GM18520 (cell line): ENCODE measurements at regions not wholly inside any gene's neighbourhood (a gene's known extent, or its start where the extent isn't known, plus 50 kb on each side); places are given as distances from the start of the nearest gene placed in this dataset.
"Not testable (repeated sequence)": the region's sequence is repeated elsewhere in the genome, so short reads cannot be mapped to it uniquely, and the experiment has no call there.

ENCODE experiments used
- ATAC-seq: cut with Tn5 transposase; IDR thresholded peaks from one replicate; pipeline ENCODE4 v1.9.1; 2021; ENCODE audit not compliant: unreplicated experiment

GRCh38 chr17:20935740-20936139 is 107.1 kb downstream of the USP22 start:
- no peak for ATAC-seq

GRCh38 chr17:20938244-20938643 is 104.6 kb downstream of the USP22 start:
- no peak for ATAC-seq

DNA sequence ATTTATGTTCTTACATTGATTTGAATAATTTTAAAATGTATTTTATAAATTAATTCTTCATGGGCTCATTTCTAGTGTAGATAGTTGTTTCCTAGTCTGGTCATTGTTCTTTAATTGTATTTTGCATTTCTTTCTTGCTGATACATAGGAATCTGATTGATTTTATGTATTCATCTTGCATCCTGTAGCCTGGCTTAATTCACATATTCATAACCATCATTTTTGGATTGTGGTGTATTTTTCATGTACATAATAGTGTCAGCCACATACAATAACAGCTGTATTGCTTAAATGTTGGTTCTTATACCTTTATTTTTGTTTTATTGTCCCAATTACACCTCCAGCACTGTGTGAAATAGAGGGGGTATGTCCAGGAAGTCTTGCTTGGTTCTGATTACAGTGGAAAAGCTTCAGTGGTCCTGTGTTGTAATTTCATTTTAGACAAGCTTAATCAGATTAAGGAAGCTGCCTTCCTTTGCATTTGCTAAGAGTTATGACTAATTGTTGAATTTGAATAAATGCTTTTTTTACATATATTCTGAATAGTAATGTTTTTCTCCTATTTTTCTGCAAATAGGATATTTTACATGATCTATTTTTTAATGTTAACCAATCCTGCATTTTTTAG is 103.7 kb downstream of the USP22 start:
- no peak for ATAC-seq

DNA sequence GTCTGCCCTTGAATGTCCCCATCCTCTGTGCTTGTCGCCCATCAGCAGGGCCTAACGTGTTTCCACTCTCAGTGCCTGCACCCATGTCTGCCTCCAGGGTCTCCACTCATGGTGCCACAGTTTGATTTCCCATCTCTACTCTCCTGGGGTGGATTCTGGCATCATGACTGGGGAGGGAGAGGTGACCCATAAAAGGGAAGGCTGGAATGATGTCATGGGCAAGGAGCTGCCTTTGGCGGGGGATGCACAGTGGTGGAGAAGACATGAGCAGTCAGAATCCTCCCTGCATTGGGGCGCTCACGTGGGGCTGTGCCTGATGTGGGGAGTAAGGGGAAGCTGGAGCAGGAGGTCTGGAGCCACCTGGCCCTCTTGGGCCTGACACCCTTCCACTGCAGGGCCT is 100.9 kb downstream of the USP22 start:
- ATAC-seq: no peak

GRCh38 chr17:20944014-20944865 is 98.6 kb downstream of the USP22 start:
- ATAC-seq: no peak

DNA sequence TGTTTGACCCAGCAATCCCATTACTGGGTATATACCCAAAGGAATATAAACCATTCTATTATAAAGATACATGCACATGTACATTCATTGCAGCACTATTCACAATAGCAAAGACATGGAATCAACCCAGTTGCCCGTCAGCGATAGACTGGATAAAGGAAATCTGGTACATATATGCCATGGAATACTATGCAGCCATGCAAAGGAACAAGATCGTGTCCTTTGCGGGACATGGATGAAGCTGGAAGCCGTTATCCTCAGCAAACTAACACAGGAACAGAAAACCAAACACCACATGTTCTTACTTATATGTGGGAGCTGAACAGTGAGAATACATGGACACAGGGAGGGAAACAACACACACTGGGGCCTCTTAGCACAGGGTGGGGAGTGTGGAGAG is 95.1 kb downstream of the USP22 start:
- ATAC-seq: not testable (repeated sequence)

DNA sequence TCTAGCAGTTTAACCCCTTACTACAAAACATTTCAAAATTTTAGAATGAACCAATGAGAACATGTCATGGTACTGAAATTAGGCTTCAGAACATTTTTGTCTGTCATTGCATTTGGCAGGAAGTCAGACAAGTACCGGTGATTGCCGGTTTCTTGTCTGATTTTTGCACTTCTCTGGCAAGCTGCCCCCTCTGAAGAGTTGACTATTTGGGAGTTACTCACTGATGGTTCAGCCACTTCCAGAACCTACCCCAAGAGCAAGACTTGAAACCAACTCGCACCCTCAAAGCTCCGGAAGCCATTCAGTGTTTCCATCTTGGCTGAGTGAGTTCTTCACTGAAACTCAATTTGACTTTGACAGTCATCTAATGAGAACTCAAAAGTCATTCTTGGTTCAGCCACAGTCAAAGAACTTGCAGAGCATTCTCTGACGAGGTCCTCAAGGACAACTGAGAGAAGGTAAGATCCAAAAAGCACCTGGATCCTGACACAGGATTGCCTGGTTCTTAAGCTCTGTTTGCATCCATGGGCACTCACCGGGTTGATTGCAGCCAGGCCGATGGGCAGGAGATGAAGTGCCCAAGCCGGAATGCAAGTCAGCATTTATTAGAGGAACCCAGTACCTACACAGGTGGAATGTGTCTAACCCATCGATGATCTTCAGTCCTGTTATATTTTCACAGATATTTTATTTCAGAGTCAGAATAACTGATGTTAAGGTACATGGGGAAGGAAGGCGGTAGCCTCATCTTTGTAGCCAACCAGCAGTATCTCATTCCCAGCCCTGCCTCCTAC is 93.6 kb downstream of the USP22 start:
- ATAC-seq: no peak
